A673 (cell line): ENCODE measurements at regions not wholly inside any gene's neighbourhood (a gene's known extent, or its start where the extent isn't known, plus 50 kb on each side); places are given as distances from the start of the nearest gene placed in this dataset.
A peak's percentile ranks its signal among the peaks of the same experiment; 100 is the strongest.

Source experiments
- BruUV-seq: library from RNA; stranded (reverse); fragments of 400-500 nt; replicated peaks from 2 replicates; lab custom pipeline; 2021; lab: Mats Ljungman, UMichigan
- CTCF ChIA-PET: fragments of 300-600 bp; sonication (Branson Sonifier 250); formaldehyde crosslinking; loops from one replicate; lab custom pipeline; 2022; ENCODE audit warnings: antibody characterized with exemption; lab: Charles Lee
- POLR2A ChIA-PET: fragments of 300-600 bp; sonication (Branson Sonifier 250); formaldehyde crosslinking; loops from one replicate; lab custom pipeline; 2022; ENCODE audit warnings: antibody characterized with exemption; ENCODE audit not compliant: low non-redundant PET; lab: Charles Lee
- DNase-seq: peaks from one replicate; pipeline ENCODE4 v3.0.0-alpha.2; 2015; ENCODE audit warnings: low spot score
- H3K27ac ChIP-seq: fragments of 200-600 bp; sonication (generic); 2 replicates; pipeline ENCODE4 v1.5.1; 2016; ENCODE audit warnings: mixed run types, low read depth, mild to moderate bottlenecking, mixed read lengths, antibody characterized with exemption, low read length; ENCODE audit not compliant: poor library complexity, severe bottlenecking
- H3K27me3 ChIP-seq: fragments of 200-600 bp; sonication (generic); replicated peaks from 2 replicates; pipeline ENCODE4 v1.6.1; 2017; ENCODE audit warnings: mixed run types, low read depth, mild to moderate bottlenecking, mixed read lengths, antibody characterized with exemption, low read length; ENCODE audit not compliant: insufficient read depth, poor library complexity
- H3K36me3 ChIP-seq: fragments of 200-600 bp; sonication (generic); 2 replicates; pipeline ENCODE4 v1.6.1; 2016; ENCODE audit warnings: mixed run types, mild to moderate bottlenecking, mixed read lengths, antibody characterized with exemption, low read length; ENCODE audit not compliant: insufficient read depth, poor library complexity, severe bottlenecking
- H3K4me1 ChIP-seq: fragments of 200-600 bp; sonication (generic); 2 replicates; pipeline ENCODE4 v1.6.1; 2017; ENCODE audit warnings: mixed run types, mild to moderate bottlenecking, mixed read lengths, antibody characterized with exemption, low read length; ENCODE audit not compliant: insufficient read depth, poor library complexity, severe bottlenecking
- H3K4me3 ChIP-seq: fragments of 200-600 bp; sonication (generic); 2 replicates; pipeline ENCODE4 v1.5.1; 2016; ENCODE audit warnings: low read depth, mixed run types, mild to moderate bottlenecking, mixed read lengths, low read length; ENCODE audit not compliant: poor library complexity, severe bottlenecking
- H3K9me3 ChIP-seq: fragments of 200-600 bp; sonication (generic); 2 replicates; pipeline ENCODE4 v1.6.1; 2016; ENCODE audit warnings: mixed run types, low read depth, mild to moderate bottlenecking, mixed read lengths, antibody characterized with exemption, low read length; ENCODE audit not compliant: poor library complexity, severe bottlenecking
- CTCF ChIP-seq: fragments of 300-800, 200-600 bp; sonication (generic); conservative IDR thresholded peaks from 2 replicates; pipeline ENCODE4 v1.5.1; 2017; ENCODE audit warnings: low read depth, mild to moderate bottlenecking, antibody characterized with exemption, low read length, moderate library complexity, mixed read lengths
- EZH2 ChIP-seq: fragments of 200-600 bp; sonication (generic); IDR thresholded peaks from 2 replicates; pipeline ENCODE4 v1.6.1; 2017; ENCODE audit warnings: borderline replicate concordance, low read depth, mild to moderate bottlenecking, mixed read lengths, antibody characterized with exemption, low read length; ENCODE audit not compliant: poor library complexity, severe bottlenecking
- intact Hi-C: fragments of 100-400 bp; cut with micrococcal nuclease; formaldehyde crosslinking; loops from one replicate; pipeline ENCODE4 v1.10.0; 2022; ENCODE audit not compliant: unreplicated experiment

- Histone ChIP-seq H3K27ac (no peak overlapping the region), H3K36me3 (no peaks in the 10 kb centered on the region), H3K4me1 (no peaks in the 10 kb centered on the region), H3K4me3 (no peak overlapping the region), H3K27me3 (no peaks in the 10 kb centered on the region), H3K9me3 (no peaks in the 10 kb centered on the region)
- peak; percentile 36 for DNase-seq
- ChIA-PET POLR2A (no interaction called here), CTCF (interaction anchor here (0.6 kb wide), 1 partner anchor 365 kb away, joined by 3 read pairs; no protein-coding TSS in a partner anchor)
- TF ChIP-seq CTCF (no peak), EZH2 (no peak)
- BruUV-seq: no TSS peak
- intact Hi-C loops: no loop called here
Measured at GRCh38 chr4:13966231-13967195, 339.0 kb upstream of the BOD1L1 start.

- no TSS peak for BruUV-seq
- H3K27ac ChIP-seq: no peak overlapping the region
- intact Hi-C loops: no loop called here
Measured at GRCh38 chr4:13968723-13969122, 341.2 kb upstream of the BOD1L1 start.

GRCh38 chr4:13970349-13970748 lies 342.8 kb upstream of the BOD1L1 start:
- intact Hi-C loops: no loop called here
- BruUV-seq: no TSS peak
- TF ChIP-seq CTCF (no peak), EZH2 (no peak)
- no peak overlapping the region for H3K4me3 ChIP-seq
- H3K4me1 ChIP-seq: no peaks in the 10 kb centered on the region
- DNase-seq: no peak
- no peaks in the 10 kb centered on the region for H3K9me3 ChIP-seq
- no peaks in the 10 kb centered on the region for H3K36me3 ChIP-seq
- H3K27ac ChIP-seq: no peak overlapping the region
- H3K27me3 ChIP-seq: no peaks in the 10 kb centered on the region
- ChIA-PET POLR2A (no interaction called here), CTCF (no interaction called here)

More at GRCh38 chr4:13968723-13969122, 341.2 kb upstream of the BOD1L1 start:
- Histone ChIP-seq H3K27me3 (no peaks in the 10 kb centered on the region), H3K4me1 (no peaks in the 10 kb centered on the region), H3K36me3 (no peaks in the 10 kb centered on the region), H3K4me3 (no peak overlapping the region), H3K9me3 (no peaks in the 10 kb centered on the region)
- ChIA-PET POLR2A (no interaction called here), CTCF (no interaction called here)
- TF ChIP-seq EZH2 (no peak), CTCF (no peak)
- DNase-seq: no peak
